ENCODE measurements at regions not wholly inside any gene's neighbourhood (a gene's known extent, or its start where the extent isn't known, plus 50 kb on each side); places are given as distances from the start of the nearest gene placed in this dataset.

DNA sequence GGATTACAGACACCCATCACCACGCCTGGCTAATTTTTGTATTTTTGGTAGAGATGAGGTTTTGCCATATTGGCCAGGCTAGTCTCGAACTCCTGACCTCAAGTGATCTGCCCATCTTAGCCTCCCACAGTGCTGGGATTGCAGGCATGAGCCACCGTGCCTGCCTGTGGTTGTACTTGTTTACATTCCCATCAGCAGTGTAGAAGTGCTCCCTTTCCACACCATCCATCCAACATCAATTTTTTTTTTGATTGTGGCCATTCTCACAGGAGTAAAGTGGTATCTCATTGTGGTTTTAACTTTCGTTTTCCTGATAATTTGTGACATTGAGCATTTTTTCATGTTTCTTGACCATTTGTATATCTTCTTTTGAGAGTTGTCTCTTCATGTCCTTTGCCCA lies 1019.4 kb upstream of the SLC10A2 start:
- H3K36me3 ChIP-seq (replicated peaks in 1 of 2; ENCODE audit: control insufficient read depth in 2 of 2, insufficient read depth in 2 of 2, low read length in 2 of 2) = no peaks in the 10 kb centered on the region
- no peaks in the 10 kb centered on the region for H3K79me1 ChIP-seq (ENCODE audit: low read depth, low read length)
- H3K4me1 ChIP-seq (ENCODE audit: control insufficient read depth in 2 of 2, insufficient read depth in 1 of 2, low read depth in 1 of 2, low read length in 2 of 2) = no peaks in the 10 kb centered on the region
- no peaks in the 10 kb centered on the region for H3K27me3 ChIP-seq (ENCODE audit: control insufficient read depth in 3 of 3, insufficient read depth in 3 of 3, low read depth in 1 of 3, low read length in 3 of 3)
- H3K9ac ChIP-seq (ENCODE audit: low read depth, low read length, poor library complexity) = no peak overlapping the region
- no peak overlapping the region for H2BK12ac ChIP-seq (ENCODE audit: low read length)
- H2BK15ac ChIP-seq (ENCODE audit: low read length) = no peak overlapping the region
- WGBS, 2 donors (ENCODE audit: extremely low coverage in 2 of 2, insufficient read length in 2 of 2, insufficient replicate concordance in 1 of 2) = no CpG with 5 or more reads among the region's 4 CpGs
- no peaks in the 10 kb centered on the region for H3K9me3 ChIP-seq (replicated peaks in 1 of 2; ENCODE audit: control insufficient read depth in 2 of 2, insufficient read depth in 1 of 2, low read depth in 1 of 2, low read length in 2 of 2)
- no peak overlapping the region for H3K4me3 ChIP-seq (ENCODE audit: low read length in 2 of 2)
- H3K4me2 ChIP-seq (ENCODE audit: insufficient read depth, low read length, poor library complexity, severe bottlenecking) = no peak overlapping the region
- H3K18ac ChIP-seq (ENCODE audit: low read length) = no peak overlapping the region
- H4K8ac ChIP-seq (ENCODE audit: low read depth, low read length) = no peak overlapping the region
- no peak overlapping the region for H3K27ac ChIP-seq (replicated peaks; ENCODE audit: low read length)
- no peak overlapping the region for H3K4ac ChIP-seq (ENCODE audit: low read length)
- H2BK120ac ChIP-seq (ENCODE audit: low read depth, low read length) = no peak overlapping the region
- H4K91ac ChIP-seq (ENCODE audit: low read depth, low read length, poor library complexity) = no peak overlapping the region
- H3K23ac ChIP-seq (ENCODE audit: low read depth, low read length, poor library complexity) = no peak overlapping the region
- H2AK5ac ChIP-seq (ENCODE audit: low read depth, low read length) = no peak overlapping the region
- H2BK5ac ChIP-seq (ENCODE audit: low read length) = no peak overlapping the region
- H2AFZ ChIP-seq (ENCODE audit: low read length) = no peak overlapping the region
- no peak overlapping the region for H3K14ac ChIP-seq (ENCODE audit: low read length)
- no peak for DNase-seq (ENCODE audit: low spot score)

DNA sequence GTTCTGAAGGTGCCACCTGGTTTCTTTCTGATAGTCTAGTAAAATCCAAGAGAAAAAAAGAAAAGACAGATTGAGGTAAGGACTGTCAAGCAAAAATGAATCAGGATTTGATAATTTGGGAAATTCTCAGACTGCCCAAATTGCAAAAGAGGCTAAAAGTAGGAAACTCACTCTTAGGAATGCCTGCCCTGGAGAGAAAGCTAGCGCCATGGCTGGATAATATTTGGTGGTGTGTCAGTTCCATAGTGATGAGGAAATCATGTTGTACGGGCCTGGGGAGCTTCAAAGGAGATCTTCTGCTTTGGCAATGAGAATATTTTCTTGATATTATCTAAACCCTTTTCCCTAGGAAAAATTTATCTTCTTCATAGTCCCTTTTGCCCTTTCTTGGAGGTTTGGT lies 1008.1 kb upstream of the SLC10A2 start:
- H3K27me3 ChIP-seq (ENCODE audit: control insufficient read depth in 3 of 3, insufficient read depth in 3 of 3, low read depth in 1 of 3, low read length in 3 of 3) = no peaks in the 10 kb centered on the region
- no peak overlapping the region for H3K4ac ChIP-seq (ENCODE audit: low read length)
- H3K14ac ChIP-seq (ENCODE audit: low read length) = no peak overlapping the region
- no peak overlapping the region for H2BK15ac ChIP-seq (ENCODE audit: low read length)
- no peak overlapping the region for H3K4me2 ChIP-seq (ENCODE audit: insufficient read depth, low read length, poor library complexity, severe bottlenecking)
- no peak overlapping the region for H3K18ac ChIP-seq (ENCODE audit: low read length)
- no peak overlapping the region for H4K91ac ChIP-seq (ENCODE audit: low read depth, low read length, poor library complexity)
- no peak overlapping the region for H4K8ac ChIP-seq (ENCODE audit: low read depth, low read length)
- no peak overlapping the region for H2AFZ ChIP-seq (ENCODE audit: low read length)
- no CpG with 5 or more reads among the region's 2 CpGs for WGBS, 2 donors (ENCODE audit: extremely low coverage in 2 of 2, insufficient read length in 2 of 2, insufficient replicate concordance in 1 of 2)
- H3K4me1 ChIP-seq (ENCODE audit: control insufficient read depth in 2 of 2, insufficient read depth in 1 of 2, low read depth in 1 of 2, low read length in 2 of 2) = no peaks in the 10 kb centered on the region
- H3K27ac ChIP-seq (replicated peaks; ENCODE audit: low read length) = no peak overlapping the region
- DNase-seq (ENCODE audit: low spot score) = no peak
- no peak overlapping the region for H3K9ac ChIP-seq (ENCODE audit: low read depth, low read length, poor library complexity)
- H2BK120ac ChIP-seq (ENCODE audit: low read depth, low read length) = no peak overlapping the region
- H2AK5ac ChIP-seq (ENCODE audit: low read depth, low read length) = no peak overlapping the region
- no peaks in the 10 kb centered on the region for H3K79me1 ChIP-seq (ENCODE audit: low read depth, low read length)
- no peak overlapping the region for H2BK5ac ChIP-seq (ENCODE audit: low read length)
- no peak overlapping the region for H2BK12ac ChIP-seq (ENCODE audit: low read length)
- no peak overlapping the region for H3K4me3 ChIP-seq (ENCODE audit: low read length in 2 of 2)
- H3K36me3 ChIP-seq (replicated peaks in 1 of 2; ENCODE audit: control insufficient read depth in 2 of 2, insufficient read depth in 2 of 2, low read length in 2 of 2) = no peaks in the 10 kb centered on the region
- no peaks in the 10 kb centered on the region for H3K9me3 ChIP-seq (replicated peaks in 1 of 2; ENCODE audit: control insufficient read depth in 2 of 2, insufficient read depth in 1 of 2, low read depth in 1 of 2, low read length in 2 of 2)
- no peak overlapping the region for H3K23ac ChIP-seq (ENCODE audit: low read depth, low read length, poor library complexity)

DNA sequence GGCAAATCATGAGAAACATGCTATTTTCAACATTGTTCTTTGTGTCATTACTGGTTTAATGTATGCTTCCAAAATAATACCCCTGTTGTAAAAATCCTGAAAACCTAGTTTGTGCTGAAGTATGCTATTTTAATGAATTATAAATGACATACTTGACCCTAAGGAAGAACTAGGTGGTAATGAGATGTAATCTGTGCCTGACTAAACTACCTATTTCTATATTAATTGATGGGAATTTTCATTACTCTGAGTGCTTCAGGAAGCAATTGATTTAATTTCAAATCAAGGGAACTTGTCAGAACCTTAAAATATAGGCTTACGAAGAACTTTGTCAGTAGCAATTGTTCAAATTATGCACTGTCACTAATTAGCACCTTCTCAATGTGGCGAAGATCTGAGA lies 1005.6 kb upstream of the SLC10A2 start:
- WGBS, 2 donors (ENCODE audit: extremely low coverage in 2 of 2, insufficient read length in 2 of 2, insufficient replicate concordance in 1 of 2) = no CpG with 5 or more reads among the region's 2 CpGs

DNA sequence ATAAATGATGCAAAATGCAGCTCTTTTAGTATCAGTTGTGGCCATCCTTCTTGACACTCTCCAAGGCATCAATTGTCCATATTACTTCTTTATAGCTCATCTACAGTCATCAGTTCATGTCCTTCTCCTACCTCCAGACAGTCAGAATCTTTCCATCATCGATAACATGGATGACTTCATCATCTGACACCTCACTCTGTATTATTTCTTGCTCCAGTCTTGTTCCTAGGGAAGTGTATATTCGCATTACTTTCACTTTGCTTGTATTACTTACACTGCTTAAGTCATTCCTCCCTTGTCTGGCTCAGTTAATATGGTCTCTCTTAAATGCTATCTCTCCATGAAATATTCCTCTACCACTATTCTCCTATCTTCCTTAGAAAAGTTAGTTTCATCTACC lies 999.1 kb upstream of the SLC10A2 start:
- Histone ChIP-seq H2AK5ac (ENCODE audit: low read depth, low read length) (no peak overlapping the region), H3K18ac (ENCODE audit: low read length) (no peak overlapping the region), H3K9me3 (replicated peaks in 1 of 2; ENCODE audit: control insufficient read depth in 2 of 2, insufficient read depth in 1 of 2, low read depth in 1 of 2, low read length in 2 of 2) (no peaks in the 10 kb centered on the region), H2BK5ac (ENCODE audit: low read length) (no peak overlapping the region), H2AFZ (ENCODE audit: low read length) (no peak overlapping the region), H2BK12ac (ENCODE audit: low read length) (no peak overlapping the region), H3K79me1 (ENCODE audit: low read depth, low read length) (no peaks in the 10 kb centered on the region), H3K36me3 (replicated peaks in 1 of 2; ENCODE audit: control insufficient read depth in 2 of 2, insufficient read depth in 2 of 2, low read length in 2 of 2) (no peaks in the 10 kb centered on the region), H2BK120ac (ENCODE audit: low read depth, low read length) (no peak overlapping the region), H3K4me2 (ENCODE audit: insufficient read depth, low read length, poor library complexity, severe bottlenecking) (no peak overlapping the region), H3K27me3 (ENCODE audit: control insufficient read depth in 3 of 3, insufficient read depth in 3 of 3, low read depth in 1 of 3, low read length in 3 of 3) (no peaks in the 10 kb centered on the region), H3K27ac (replicated peaks; ENCODE audit: low read length) (no peak overlapping the region), H3K4me3 (ENCODE audit: low read length in 2 of 2) (no peak overlapping the region), H3K9ac (ENCODE audit: low read depth, low read length, poor library complexity) (no peak overlapping the region), H3K4ac (ENCODE audit: low read length) (no peak overlapping the region), H3K23ac (ENCODE audit: low read depth, low read length, poor library complexity) (no peak overlapping the region), H3K14ac (ENCODE audit: low read length) (no peak overlapping the region), H4K8ac (ENCODE audit: low read depth, low read length) (no peak overlapping the region), H2BK15ac (ENCODE audit: low read length) (no peak overlapping the region), H3K4me1 (ENCODE audit: control insufficient read depth in 2 of 2, insufficient read depth in 1 of 2, low read depth in 1 of 2, low read length in 2 of 2) (no peaks in the 10 kb centered on the region), H4K91ac (ENCODE audit: low read depth, low read length, poor library complexity) (no peak overlapping the region)
- DNase-seq (ENCODE audit: low spot score) = no peak
- no CpG with 5 or more reads among the region's 2 CpGs for WGBS, 2 donors (ENCODE audit: extremely low coverage in 2 of 2, insufficient read length in 2 of 2, insufficient replicate concordance in 1 of 2)

More for the DNA sequence above, 1005.6 kb upstream of the SLC10A2 start:
- no peak overlapping the region for H3K18ac ChIP-seq (ENCODE audit: low read length)
- no peak overlapping the region for H3K4me2 ChIP-seq (ENCODE audit: insufficient read depth, low read length, poor library complexity, severe bottlenecking)
- no peaks in the 10 kb centered on the region for H3K79me1 ChIP-seq (ENCODE audit: low read depth, low read length)
- no peak overlapping the region for H2BK120ac ChIP-seq (ENCODE audit: low read depth, low read length)
- H2BK5ac ChIP-seq (ENCODE audit: low read length) = no peak overlapping the region
- H3K36me3 ChIP-seq (replicated peaks in 1 of 2; ENCODE audit: control insufficient read depth in 2 of 2, insufficient read depth in 2 of 2, low read length in 2 of 2) = no peaks in the 10 kb centered on the region
- H2AFZ ChIP-seq (ENCODE audit: low read length) = no peak overlapping the region
- H3K9me3 ChIP-seq (replicated peaks in 1 of 2; ENCODE audit: control insufficient read depth in 2 of 2, insufficient read depth in 1 of 2, low read depth in 1 of 2, low read length in 2 of 2) = no peaks in the 10 kb centered on the region
- H3K27me3 ChIP-seq (ENCODE audit: control insufficient read depth in 3 of 3, insufficient read depth in 3 of 3, low read depth in 1 of 3, low read length in 3 of 3) = no peaks in the 10 kb centered on the region
- H3K14ac ChIP-seq (ENCODE audit: low read length) = no peak overlapping the region
- no peak overlapping the region for H4K91ac ChIP-seq (ENCODE audit: low read depth, low read length, poor library complexity)
- DNase-seq (ENCODE audit: low spot score) = no peak
- no peak overlapping the region for H3K27ac ChIP-seq (replicated peaks; ENCODE audit: low read length)
- no peak overlapping the region for H3K9ac ChIP-seq (ENCODE audit: low read depth, low read length, poor library complexity)
- no peak overlapping the region for H3K23ac ChIP-seq (ENCODE audit: low read depth, low read length, poor library complexity)
- H2BK12ac ChIP-seq (ENCODE audit: low read length) = no peak overlapping the region
- no peak overlapping the region for H2BK15ac ChIP-seq (ENCODE audit: low read length)
- H3K4me3 ChIP-seq (ENCODE audit: low read length in 2 of 2) = no peak overlapping the region
- H4K8ac ChIP-seq (ENCODE audit: low read depth, low read length) = no peak overlapping the region
- no peaks in the 10 kb centered on the region for H3K4me1 ChIP-seq (ENCODE audit: control insufficient read depth in 2 of 2, insufficient read depth in 1 of 2, low read depth in 1 of 2, low read length in 2 of 2)
- H2AK5ac ChIP-seq (ENCODE audit: low read depth, low read length) = no peak overlapping the region
- H3K4ac ChIP-seq (ENCODE audit: low read length) = no peak overlapping the region

Data from neuronal stem cell (in vitro differentiated cells).